ENCODE measurements at regions not wholly inside any gene's neighbourhood (a gene's known extent, or its start where the extent isn't known, plus 50 kb on each side); places are given as distances from the start of the nearest gene placed in this dataset.

GRCh38 chr14:80354860-80355581 is 143.7 kb upstream of the DIO2 start:
- TF ChIP-seq CTCF (IDR thresholded peaks at IDR 0.05 in 4 of 5, conservative IDR thresholded peaks at IDR 0.05 in 1 of 5): no peak
- TF ChIP-seq POLR2A (IDR thresholded peaks at IDR 0.05): no peak
